ENCODE measurements at regions not wholly inside any gene's neighbourhood (a gene's known extent, or its start where the extent isn't known, plus 50 kb on each side); places are given as distances from the start of the nearest gene placed in this dataset.
"Not testable (repeated sequence)": the region's sequence is repeated elsewhere in the genome, so short reads cannot be mapped to it uniquely, and the experiment has no call there.

DNA sequence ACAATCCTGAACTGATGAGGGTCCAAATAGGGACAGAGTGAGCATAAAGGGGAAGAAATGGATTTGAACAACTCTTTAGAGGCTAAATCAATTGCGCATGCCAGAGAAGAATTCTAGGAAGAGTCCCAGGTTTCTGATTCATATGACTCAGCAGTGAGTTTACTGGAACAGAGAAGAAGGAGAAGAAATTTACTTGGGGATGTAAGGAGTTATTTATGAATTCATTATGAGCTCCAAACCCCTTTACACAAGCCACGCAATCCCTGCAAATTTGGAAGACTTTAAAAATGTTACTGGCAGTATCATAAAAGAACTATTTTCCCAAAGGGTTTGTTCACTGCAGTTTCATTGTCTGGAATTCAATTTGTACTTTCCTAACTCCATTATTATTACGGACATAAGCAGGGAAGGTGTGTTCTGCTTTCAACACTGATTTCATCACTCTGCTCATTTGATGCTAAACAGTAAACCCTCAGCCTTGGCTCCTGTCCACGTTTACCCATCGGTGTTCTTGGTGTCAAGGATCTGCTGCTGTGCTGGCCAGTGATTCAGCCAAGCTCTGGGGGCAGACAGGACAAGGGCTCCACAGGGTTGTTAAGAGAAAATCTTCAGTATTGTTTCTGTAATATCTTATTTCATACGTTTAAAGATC lies 273.7 kb downstream of the HNRNPD start:
- in situ Hi-C loops (cut with MboI; ENCODE audit: low sequenced_read_pairs) = no loop called here

DNA sequence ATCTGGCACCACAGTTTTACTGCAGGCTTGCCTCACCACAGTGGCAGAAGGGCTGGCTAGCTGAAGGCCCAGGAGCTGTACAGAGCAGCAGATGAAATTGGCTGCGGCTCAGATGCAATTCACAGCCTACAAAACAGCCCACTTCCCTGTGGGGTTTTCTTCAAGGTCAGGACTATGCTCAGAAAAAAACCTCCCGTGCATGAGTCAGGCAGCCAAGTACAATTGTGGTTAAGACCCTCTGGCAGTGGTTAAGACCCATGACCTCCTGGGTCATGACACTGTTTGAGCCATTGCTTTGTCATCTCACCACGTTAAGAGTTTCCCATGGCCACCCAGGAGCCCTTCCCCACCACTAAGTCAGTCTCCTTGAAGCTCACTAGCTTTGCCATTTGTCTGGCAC lies 276.3 kb downstream of the HNRNPD start:
- in situ Hi-C loops (cut with MboI; ENCODE audit: low sequenced_read_pairs) = no loop called here

DNA sequence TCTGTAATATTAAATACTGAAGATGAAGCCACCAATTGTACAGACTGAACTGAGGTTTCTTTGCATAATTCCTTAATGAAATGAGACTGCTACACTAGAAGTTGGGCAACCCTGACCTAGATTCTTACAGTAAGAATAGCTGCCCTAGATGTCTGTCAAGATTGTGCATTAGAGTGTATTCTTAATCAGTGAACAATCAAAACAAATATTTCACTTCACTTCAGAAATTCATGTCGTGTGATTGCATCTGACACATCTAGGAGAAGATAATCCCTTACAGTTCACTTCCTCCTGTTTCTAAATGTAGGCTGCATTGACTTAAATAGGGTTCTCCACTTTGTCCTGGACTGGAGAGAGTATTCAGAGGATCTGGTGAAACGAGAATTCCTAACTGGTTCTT lies 283.1 kb downstream of the HNRNPD start:
- in situ Hi-C loops (cut with MboI; ENCODE audit: low sequenced_read_pairs) = no loop called here

DNA sequence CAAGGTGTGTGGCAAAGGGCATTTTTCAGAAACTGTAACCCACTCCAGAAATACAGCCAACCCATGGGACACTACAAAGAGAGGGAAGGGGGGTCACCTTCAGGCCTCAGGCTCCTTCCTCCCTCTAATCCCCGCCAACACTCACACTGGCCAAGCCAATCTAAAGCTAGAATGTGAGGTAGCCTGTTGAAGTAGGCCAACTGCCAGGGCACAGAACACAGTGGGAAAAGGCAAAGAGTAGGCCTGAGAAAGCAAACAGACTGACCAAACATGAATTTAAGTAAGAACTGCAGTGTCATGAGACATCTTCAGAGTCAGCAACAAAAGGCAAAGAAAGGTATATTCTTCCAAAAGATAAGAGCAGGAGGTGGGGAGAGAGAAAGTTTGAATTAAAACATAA lies 289.0 kb downstream of the HNRNPD start:
- in situ Hi-C loops (cut with MboI; ENCODE audit: low sequenced_read_pairs) = no loop called here

DNA sequence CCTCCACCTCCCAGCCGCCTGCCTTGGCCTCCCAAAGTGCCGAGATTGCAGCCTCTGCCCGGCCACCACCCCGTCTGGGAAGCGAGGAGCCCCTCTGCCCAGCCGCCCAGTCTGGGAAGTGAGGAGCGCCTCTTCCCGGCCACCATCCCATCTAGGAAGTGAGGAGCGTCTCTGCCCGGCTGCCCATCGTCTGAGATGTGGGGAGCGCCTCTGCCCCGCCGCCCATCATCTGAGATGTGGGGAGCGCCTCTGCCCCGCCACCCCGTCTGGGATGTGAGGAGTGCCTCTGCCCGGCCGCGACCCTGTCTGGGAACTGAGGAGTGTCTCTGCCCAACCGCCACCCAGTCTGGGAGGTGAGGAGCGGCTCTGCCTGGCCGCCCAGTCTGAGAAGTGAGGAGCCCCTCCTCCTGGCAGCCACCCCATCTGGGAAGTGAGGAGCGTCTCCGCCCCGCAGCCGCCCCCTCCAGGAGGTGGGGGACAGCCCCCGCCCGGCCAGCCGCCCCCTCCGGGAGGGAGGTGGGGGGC lies 296.3 kb downstream of the HNRNPD start:
- in situ Hi-C loops (cut with MboI; ENCODE audit: low sequenced_read_pairs) = not testable (repeated sequence)

DNA sequence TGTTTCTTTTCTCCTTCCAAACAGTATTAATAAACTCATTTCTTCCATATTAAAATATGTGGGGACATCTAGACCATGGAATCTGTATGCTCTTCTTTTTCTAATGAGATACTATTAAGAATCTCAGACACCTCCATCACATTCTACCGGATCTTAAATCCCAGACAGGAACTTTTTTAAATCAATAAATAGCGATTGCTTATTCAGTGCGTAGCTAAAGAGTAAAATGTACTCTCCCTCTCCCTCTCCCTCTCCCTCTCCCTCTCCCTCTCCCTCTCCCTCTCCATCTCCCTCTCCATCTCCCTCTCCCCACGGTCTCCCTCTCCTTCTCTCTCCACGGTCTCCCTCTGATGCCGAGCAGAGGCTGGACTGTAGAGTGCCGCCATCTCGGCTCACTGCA lies 297.0 kb downstream of the HNRNPD start:
- in situ Hi-C loops (cut with MboI; ENCODE audit: low sequenced_read_pairs) = no loop called here

DNA sequence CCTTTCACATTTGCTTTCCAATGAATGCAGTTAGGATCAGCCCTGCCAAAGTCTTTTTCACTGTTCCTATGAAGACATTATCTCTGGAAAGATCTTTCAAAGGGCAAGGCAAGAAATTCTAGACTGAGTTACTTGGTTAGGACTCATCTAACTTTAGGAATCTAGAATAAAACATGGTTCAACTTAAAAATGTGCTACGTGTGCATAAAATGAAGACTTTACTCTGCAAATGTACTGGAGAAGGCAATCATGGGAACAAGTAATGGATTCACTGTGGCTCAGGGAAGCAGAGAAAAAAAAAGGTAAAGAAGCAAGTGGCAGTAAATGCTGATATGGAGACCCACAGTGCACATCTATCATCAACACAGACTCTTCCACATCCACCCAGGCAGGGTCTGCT lies 297.4 kb downstream of the HNRNPD start:
- in situ Hi-C loops (cut with MboI; ENCODE audit: low sequenced_read_pairs) = no loop called here

DNA sequence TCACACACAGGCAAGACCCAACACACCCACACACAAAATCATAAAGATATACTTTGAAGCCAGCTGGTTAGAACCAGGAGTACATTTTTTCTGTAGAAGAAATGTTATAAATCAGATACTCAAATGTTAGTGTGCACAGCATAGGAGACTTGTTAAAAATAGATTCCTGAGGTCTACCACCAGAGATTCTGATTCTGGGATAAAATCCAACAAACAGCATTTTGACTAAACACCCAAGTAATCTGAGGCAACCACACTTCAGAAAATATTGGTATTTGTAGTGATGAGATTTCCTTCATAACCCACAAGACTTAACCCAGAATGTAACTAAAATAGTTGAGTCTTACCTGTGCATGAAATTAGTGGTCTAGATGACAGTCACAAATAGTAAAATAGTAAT lies 301.8 kb downstream of the HNRNPD start:
- in situ Hi-C loops (cut with MboI; ENCODE audit: low sequenced_read_pairs) = no loop called here

DNA sequence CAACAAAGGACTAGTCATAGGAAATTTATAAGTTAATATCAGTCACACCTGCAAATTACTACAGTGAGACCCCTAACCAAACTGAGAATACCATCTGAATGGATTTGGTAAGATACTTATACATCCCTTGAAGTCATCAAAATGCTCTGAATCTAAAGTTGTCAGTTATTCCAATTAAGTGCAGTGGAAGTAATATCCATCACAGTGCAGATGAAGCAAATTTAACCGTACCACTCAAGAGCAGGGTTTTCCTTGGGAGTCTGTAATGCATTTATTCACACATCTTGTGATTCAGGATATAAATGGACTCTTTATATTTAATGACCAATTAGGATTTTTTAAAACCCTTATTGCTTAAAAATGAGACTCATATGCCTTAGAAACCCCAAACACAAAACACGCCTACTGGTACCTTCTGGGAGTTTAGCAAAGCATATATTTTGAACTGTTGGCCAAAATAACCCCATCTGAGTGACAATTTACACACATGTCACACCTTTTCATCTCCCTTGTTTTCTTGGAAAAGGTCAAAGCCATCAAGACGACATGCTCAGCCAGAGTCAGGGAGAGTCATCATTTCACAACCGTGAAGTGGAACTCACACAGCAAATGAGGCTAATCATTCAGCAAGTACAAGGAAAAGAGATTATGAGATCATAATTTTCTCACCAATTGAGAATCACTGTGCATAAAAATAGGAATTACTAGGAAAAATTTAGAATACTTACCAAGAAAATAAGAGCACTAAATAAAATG lies 303.7 kb downstream of the HNRNPD start:
- in situ Hi-C loops (cut with MboI; ENCODE audit: low sequenced_read_pairs) = no loop called here

DNA sequence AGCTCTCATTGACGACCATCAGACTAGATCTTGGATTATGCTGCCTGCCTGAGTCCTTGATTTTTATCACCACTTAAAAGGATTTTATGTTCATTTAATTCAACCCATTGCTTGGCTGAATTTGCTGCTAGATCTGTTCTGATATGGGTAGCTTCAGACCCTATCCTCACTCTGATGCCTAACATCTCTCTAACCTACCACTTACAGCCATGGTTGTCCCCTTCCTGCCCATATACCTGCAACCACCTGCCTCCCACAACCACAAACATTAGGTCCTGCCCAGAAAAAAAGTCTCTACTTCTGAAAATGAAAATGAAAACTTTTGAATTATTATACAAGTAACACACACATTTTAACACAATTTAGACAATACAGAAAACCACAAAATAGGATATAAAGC lies 310.8 kb downstream of the HNRNPD start:
- in situ Hi-C loops (cut with MboI; ENCODE audit: low sequenced_read_pairs) = no loop called here

DNA sequence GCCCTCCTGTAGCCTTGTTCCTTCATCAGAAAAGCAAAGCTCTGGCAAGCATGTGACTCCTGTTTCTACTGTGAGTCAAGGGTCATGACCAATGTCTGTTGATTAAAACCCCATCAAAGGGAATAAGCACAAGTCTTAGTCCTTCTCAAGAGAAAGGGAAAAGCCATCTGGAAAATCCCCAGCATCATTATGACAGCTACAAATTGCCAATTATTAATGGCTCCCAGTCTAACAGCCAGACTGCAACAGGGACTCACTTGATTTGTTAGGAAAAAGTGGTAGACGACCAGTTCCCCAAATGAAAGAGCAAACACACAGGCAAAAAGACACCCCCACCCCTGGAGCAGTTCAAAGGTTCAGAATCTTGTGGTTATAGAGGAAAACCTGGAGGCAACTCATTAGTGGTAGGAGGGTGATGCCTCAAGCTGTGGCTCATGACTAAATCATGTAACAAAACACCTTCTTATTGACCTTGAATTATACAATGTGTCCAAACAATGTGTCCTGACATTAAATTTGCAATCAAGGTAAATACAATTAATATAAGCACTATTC lies 315.7 kb downstream of the HNRNPD start:
- in situ Hi-C loops (cut with MboI; ENCODE audit: low sequenced_read_pairs) = no loop called here

DNA sequence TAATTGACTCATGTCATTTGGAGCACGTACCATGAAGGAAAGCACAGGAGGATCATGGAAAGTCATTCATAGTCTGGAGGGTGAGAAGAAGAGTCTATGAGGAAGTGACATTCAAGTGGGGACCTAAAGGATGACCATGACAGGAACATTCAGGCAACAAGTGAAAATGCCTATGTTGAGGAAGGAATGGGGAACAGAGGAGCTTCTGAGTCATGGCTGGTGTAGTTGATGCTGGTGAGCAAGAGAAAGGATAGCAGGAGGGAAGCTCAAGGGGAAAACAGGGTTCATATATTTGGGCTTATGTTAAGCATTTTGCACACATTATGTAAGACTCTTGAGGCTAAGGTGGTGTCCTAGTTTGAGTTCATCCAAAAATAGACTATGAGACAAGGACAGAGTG lies 318.6 kb downstream of the HNRNPD start:
- in situ Hi-C loops (cut with MboI; ENCODE audit: low sequenced_read_pairs) = no loop called here

DNA sequence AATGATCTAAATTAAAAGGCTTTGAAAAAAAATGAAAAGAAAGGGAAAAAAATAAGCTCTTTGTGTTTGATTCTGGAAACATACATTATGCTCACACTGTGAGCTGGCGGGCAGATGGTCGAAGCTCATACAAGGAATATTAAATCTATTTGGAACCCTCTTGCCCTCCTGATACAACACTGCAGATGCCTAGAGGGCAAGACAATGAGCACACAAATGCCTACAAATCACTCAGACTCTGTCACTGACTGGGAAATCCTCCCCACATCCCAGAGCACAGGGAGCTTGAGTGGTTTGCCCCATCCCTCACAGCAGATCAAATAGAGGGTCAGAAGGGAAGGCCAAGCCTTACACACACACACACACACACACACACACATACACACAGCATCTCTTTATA lies 320.4 kb downstream of the HNRNPD start:
- in situ Hi-C loops (cut with MboI; ENCODE audit: low sequenced_read_pairs) = no loop called here

DNA sequence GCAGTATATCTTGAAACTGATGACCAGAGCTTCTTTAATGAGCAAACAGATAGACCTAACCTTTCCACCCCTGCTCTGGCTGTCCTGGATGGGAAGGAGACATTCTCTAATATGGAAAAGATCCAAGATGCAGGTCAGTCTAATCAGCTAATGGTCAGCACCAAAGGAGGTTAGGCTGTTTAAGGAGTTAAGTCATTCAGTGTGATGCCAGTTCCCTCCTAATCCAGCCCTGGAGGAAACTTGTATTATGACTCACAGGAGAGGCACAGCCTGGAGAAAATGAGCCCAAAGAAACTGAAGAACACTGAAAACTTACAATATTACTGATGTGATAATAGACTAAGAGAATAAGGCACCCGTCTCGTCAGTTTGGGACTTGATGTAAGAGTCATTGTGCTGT lies 323.0 kb downstream of the HNRNPD start:
- in situ Hi-C loops (cut with MboI; ENCODE audit: low sequenced_read_pairs) = no loop called here

DNA sequence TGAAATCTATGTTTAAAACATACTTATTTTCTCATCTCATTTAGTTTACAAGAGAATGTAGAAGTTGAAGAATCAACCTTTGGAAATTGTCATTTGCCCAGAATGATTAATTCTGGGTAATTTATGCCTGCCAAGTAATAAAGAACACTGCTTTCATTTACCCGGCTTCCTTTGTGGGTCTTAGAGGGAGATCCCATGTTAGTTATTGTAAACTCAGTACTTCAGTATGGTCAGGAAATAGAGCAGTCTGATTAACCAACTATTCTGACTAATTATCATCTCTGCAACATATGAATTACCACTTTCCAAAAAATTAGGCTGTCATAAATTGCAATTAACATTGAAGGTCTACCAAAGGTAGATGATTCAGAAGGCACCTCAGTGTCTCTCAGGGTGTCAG lies 324.5 kb downstream of the HNRNPD start:
- in situ Hi-C loops (cut with MboI; ENCODE audit: low sequenced_read_pairs) = no loop called here

DNA sequence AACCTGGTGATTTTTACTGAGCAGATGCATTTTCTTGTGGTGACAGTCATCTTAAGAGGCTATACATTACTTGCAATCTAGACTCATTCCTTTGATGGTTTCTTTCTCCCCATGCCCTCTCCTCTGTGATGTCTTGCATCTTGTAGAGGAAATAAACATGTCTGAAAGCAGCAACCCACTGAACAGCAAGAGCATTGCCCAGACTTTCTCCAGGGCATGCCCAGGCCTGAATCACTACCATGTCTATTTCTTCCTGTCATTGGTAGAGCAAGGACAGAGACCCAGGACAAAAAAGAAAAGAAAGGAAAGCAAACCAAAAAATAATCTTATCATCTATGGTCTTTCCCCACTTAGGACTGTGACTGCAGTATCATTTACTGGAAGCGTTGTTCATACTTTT lies 326.1 kb downstream of the HNRNPD start:
- in situ Hi-C loops (cut with MboI; ENCODE audit: low sequenced_read_pairs) = no loop called here

DNA sequence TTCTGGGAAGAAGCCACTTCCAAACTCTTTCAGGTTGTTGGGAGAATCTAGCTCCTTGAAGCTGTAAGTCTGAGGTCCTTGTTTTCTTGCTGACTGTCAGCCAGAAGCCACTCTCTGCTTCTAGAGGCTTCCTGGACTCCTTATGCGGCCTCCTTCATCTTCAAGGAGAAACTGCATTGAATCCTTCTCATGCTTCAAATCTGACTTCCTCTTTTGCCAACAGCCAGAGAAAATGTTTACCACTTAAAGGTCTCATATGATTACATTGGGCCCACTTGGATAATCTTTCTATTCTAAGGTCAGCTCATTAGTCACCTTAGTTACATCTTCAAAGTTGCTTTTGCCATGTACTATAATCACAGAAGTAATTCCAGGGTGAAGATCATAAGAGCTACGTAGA lies 327.0 kb downstream of the HNRNPD start:
- in situ Hi-C loops (cut with MboI; ENCODE audit: low sequenced_read_pairs) = no loop called here

DNA sequence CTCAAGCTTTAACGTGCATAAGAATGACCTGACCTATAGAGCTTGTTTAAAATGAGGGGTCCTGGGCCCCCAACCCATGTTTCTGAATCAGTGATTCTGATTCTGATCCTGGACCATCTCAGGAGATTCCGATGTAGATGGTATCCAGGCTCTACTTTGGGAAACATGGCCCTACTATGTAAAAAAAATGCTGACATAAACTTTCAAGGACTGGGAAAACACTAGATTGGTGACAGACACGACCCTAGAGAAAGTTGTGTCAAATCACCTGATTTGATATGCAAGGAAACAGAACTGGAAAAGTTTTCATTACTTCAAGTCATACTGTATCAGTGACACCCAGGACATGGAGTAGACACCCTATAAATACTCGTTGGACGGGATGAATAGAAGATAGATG lies 328.5 kb downstream of the HNRNPD start:
- in situ Hi-C loops (cut with MboI; ENCODE audit: low sequenced_read_pairs) = no loop called here

DNA sequence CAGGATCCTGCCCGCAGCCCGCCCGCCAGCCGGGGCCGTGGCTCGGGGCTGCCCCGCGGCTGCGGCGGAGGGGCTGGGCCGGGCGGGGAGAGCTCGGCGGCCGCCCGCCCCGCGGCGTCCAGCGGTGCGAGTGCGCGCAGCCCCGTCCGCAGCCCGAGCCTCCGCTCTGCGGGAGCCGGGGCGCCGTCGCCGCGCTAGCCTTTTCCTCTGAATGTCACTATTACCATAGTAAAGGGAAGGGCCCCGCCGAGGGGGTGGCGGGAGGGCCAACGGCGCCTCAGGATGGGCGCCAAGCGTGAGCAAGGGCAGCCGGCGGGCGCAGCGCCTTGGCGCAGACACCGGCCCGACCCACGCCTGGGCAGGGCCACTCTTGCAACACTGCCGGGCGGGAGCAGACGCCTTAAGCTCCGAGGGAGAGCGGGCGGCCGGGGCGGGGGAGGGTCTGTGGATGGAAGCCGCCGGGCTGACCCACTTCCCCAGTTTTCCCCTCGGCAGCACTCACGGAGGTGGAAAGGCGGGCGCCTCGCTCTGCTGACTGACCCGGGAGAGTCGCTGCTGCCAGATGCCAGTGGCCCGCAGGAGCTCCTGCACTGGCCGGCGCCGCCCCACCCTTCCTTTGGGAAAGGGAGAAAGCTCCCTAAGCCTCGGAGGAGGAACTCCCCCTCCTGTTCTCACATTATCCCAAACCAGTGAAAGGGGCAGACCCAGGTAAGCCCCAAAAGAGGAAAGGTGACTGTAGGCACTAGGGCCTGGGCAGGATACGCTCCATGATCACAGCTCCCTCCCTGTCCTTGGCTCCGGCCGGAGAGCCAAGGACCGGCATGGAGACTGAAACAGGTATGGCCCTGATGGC lies 329.4 kb downstream of the HNRNPD start:
- in situ Hi-C loops (cut with MboI; ENCODE audit: low sequenced_read_pairs) = no loop called here

DNA sequence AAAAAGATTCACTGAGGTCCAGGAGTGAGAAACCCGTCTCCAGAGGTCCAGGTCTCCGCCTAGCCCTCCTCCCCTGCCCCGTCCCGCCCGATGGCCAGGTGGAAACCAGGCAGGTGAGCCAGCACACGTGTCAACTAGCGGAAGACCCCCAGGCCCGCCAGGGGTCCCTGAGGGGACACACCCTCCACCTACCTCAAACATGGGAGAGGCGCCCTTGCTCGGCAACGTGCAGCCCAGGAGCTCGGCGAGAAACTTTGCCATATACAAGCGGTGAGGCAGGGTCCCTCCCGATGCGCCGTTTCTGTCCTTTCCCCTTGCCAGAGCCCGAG lies 330.0 kb downstream of the HNRNPD start:
- in situ Hi-C loops (cut with MboI; ENCODE audit: low sequenced_read_pairs) = no loop called here

DNA sequence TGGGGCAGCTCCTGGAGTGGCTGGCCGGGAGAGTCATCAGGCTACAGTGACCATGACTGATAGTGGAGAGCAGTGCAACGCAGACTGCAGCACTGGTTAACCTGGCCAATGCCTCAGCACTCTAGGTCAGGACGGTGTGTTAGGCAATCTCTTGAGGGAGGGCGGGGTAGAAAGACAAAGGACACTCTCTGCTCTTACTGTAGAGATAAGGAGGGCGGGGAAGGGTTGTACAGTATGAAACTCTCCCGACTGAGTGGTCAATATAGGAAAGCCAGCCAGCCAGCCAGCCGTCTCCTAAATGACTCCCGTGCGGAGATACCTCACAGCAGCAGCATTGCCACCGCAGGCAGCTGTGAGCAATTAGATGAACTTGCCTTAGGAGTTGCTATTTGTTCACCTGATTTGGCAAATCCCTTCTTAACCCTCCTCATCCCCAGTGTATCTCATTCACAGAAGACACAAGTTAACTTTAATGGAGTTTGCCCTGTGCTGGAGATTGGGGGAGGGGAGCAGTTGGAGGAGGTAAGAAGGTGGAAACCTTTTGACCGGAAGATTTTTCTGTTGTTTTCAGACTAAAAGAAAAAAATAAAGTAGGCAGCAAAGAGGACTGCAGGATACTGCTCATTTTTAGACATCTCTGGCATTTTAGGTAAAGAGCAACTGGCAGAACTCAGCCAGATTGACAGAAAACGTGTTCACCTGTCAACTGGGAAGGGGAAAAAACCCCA lies 330.5 kb downstream of the HNRNPD start:
- in situ Hi-C loops (cut with MboI; ENCODE audit: low sequenced_read_pairs) = no loop called here

All from HL-60/S4 (cell line).